ENCODE measurements at regions not wholly inside any gene's neighbourhood (a gene's known extent, or its start where the extent isn't known, plus 50 kb on each side); places are given as distances from the start of the nearest gene placed in this dataset.
"Not testable (repeated sequence)": the region's sequence is repeated elsewhere in the genome, so short reads cannot be mapped to it uniquely, and the experiment has no call there.

- Histone ChIP-seq H3K9me3 (ENCODE audit: control insufficient read depth, low read depth, low read length) (no peaks in the 10 kb centered on the region), H3K4me3 (ENCODE audit: low read length) (no peak overlapping the region), H3K27ac (ENCODE audit: low read length) (no peak overlapping the region), H3K27me3 (ENCODE audit: control insufficient read depth, insufficient read depth, low read length) (no peaks in the 10 kb centered on the region), H3K36me3 (ENCODE audit: control insufficient read depth, insufficient read depth, low read length) (no peaks in the 10 kb centered on the region), H3K4me1 (ENCODE audit: control insufficient read depth, insufficient read depth, low read length) (no peaks in the 10 kb centered on the region)
- 90% methylated on average over 4 of the region's 10 CpGs for WGBS (ENCODE audit: insufficient coverage, low lambda C conversion rate)
- DNase-seq: no peak
These were observed 989.4 kb downstream of the GRID1 start for GRCh38 chr10:85377029-85377806.

- no peak for DNase-seq
- Histone ChIP-seq H3K9me3 (ENCODE audit: control insufficient read depth, low read depth, low read length) (no peaks in the 10 kb centered on the region), H3K36me3 (ENCODE audit: control insufficient read depth, insufficient read depth, low read length) (no peaks in the 10 kb centered on the region), H3K4me3 (ENCODE audit: low read length) (no peak overlapping the region), H3K4me1 (ENCODE audit: control insufficient read depth, insufficient read depth, low read length) (no peaks in the 10 kb centered on the region), H3K27ac (ENCODE audit: low read length) (no peak overlapping the region), H3K27me3 (ENCODE audit: control insufficient read depth, insufficient read depth, low read length) (no peaks in the 10 kb centered on the region)
- 96% methylated on average over 3 of the region's 3 CpGs for WGBS (ENCODE audit: insufficient coverage, low lambda C conversion rate)
These were observed 987.3 kb downstream of the GRID1 start for GRCh38 chr10:85379338-85379737.

- no peaks in the 10 kb centered on the region for H3K27me3 ChIP-seq (ENCODE audit: control insufficient read depth, insufficient read depth, low read length)
- H3K4me1 ChIP-seq (ENCODE audit: control insufficient read depth, insufficient read depth, low read length): no peaks in the 10 kb centered on the region
- no peaks in the 10 kb centered on the region for H3K36me3 ChIP-seq (ENCODE audit: control insufficient read depth, insufficient read depth, low read length)
- DNase-seq: no peak
- no peak overlapping the region for H3K27ac ChIP-seq (ENCODE audit: low read length)
- H3K9me3 ChIP-seq (ENCODE audit: control insufficient read depth, low read depth, low read length): no peaks in the 10 kb centered on the region
- no CpG with 5 or more reads among the region's 1 CpG for WGBS (ENCODE audit: insufficient coverage, low lambda C conversion rate)
- H3K4me3 ChIP-seq (ENCODE audit: low read length): no peak overlapping the region
These were observed 965.5 kb downstream of the GRID1 start for GRCh38 chr10:85400981-85401695.

- no peaks in the 10 kb centered on the region for H3K27me3 ChIP-seq (ENCODE audit: control insufficient read depth, insufficient read depth, low read length)
- H3K27ac ChIP-seq (ENCODE audit: low read length): no peak overlapping the region
- H3K4me3 ChIP-seq (ENCODE audit: low read length): no peak overlapping the region
- no peaks in the 10 kb centered on the region for H3K4me1 ChIP-seq (ENCODE audit: control insufficient read depth, insufficient read depth, low read length)
- no peak for DNase-seq
- WGBS (ENCODE audit: insufficient coverage, low lambda C conversion rate): no CpG with 5 or more reads among the region's 1 CpG
- no peaks in the 10 kb centered on the region for H3K36me3 ChIP-seq (ENCODE audit: control insufficient read depth, insufficient read depth, low read length)
- no peaks in the 10 kb centered on the region for H3K9me3 ChIP-seq (ENCODE audit: control insufficient read depth, low read depth, low read length)
These were observed 964.1 kb downstream of the GRID1 start for GRCh38 chr10:85402541-85402940.

GRCh38 chr10:85407088-85407487 lies 959.5 kb downstream of the GRID1 start:
- Histone ChIP-seq H3K4me1 (ENCODE audit: control insufficient read depth, insufficient read depth, low read length) (no peaks in the 10 kb centered on the region), H3K4me3 (ENCODE audit: low read length) (no peak overlapping the region), H3K27ac (ENCODE audit: low read length) (no peak overlapping the region), H3K27me3 (ENCODE audit: control insufficient read depth, insufficient read depth, low read length) (no peaks in the 10 kb centered on the region), H3K36me3 (ENCODE audit: control insufficient read depth, insufficient read depth, low read length) (no peaks in the 10 kb centered on the region), H3K9me3 (ENCODE audit: control insufficient read depth, low read depth, low read length) (peaks cover 4% of the 10 kb centered on the region)
- WGBS (ENCODE audit: insufficient coverage, low lambda C conversion rate): no CpG with 5 or more reads among the region's 3 CpGs
- DNase-seq: no peak

- H3K36me3 ChIP-seq (ENCODE audit: control insufficient read depth, insufficient read depth, low read length): no peaks in the 10 kb centered on the region
- no peak overlapping the region for H3K27ac ChIP-seq (ENCODE audit: low read length)
- H3K4me3 ChIP-seq (ENCODE audit: low read length): no peak overlapping the region
- H3K4me1 ChIP-seq (ENCODE audit: control insufficient read depth, insufficient read depth, low read length): no peaks in the 10 kb centered on the region
- H3K9me3 ChIP-seq (ENCODE audit: control insufficient read depth, low read depth, low read length): peaks cover 4% of the 10 kb centered on the region
- WGBS (ENCODE audit: insufficient coverage, low lambda C conversion rate): no CpG with 5 or more reads among the region's 3 CpGs
- DNase-seq: no peak
- no peaks in the 10 kb centered on the region for H3K27me3 ChIP-seq (ENCODE audit: control insufficient read depth, insufficient read depth, low read length)
These were observed 958.2 kb downstream of the GRID1 start for GRCh38 chr10:85408388-85408787.

- not testable (repeated sequence) for H3K4me3 ChIP-seq (ENCODE audit: low read length); DNase-seq; H3K4me1 ChIP-seq (ENCODE audit: control insufficient read depth, insufficient read depth, low read length); H3K36me3 ChIP-seq (ENCODE audit: control insufficient read depth, insufficient read depth, low read length); H3K9me3 ChIP-seq (ENCODE audit: control insufficient read depth, low read depth, low read length); H3K27me3 ChIP-seq (ENCODE audit: control insufficient read depth, insufficient read depth, low read length); H3K27ac ChIP-seq (ENCODE audit: low read length)
- WGBS (ENCODE audit: insufficient coverage, low lambda C conversion rate): 80% methylated on average over 1 of the region's 3 CpGs
These were observed 956.0 kb downstream of the GRID1 start for GRCh38 chr10:85410586-85410985.

GRCh38 chr10:85413570-85413969 lies 953.0 kb downstream of the GRID1 start:
- no peak for DNase-seq
- H3K27ac ChIP-seq (ENCODE audit: low read length): no peak overlapping the region
- H3K36me3 ChIP-seq (ENCODE audit: control insufficient read depth, insufficient read depth, low read length): no peaks in the 10 kb centered on the region
- no CpG with 5 or more reads among the region's 5 CpGs for WGBS (ENCODE audit: insufficient coverage, low lambda C conversion rate)
- H3K27me3 ChIP-seq (ENCODE audit: control insufficient read depth, insufficient read depth, low read length): no peaks in the 10 kb centered on the region
- peaks cover 4% of the 10 kb centered on the region for H3K9me3 ChIP-seq (ENCODE audit: control insufficient read depth, low read depth, low read length)
- no peak overlapping the region for H3K4me3 ChIP-seq (ENCODE audit: low read length)
- no peaks in the 10 kb centered on the region for H3K4me1 ChIP-seq (ENCODE audit: control insufficient read depth, insufficient read depth, low read length)

- H3K36me3 ChIP-seq (ENCODE audit: control insufficient read depth, insufficient read depth, low read length): no peaks in the 10 kb centered on the region
- no peaks in the 10 kb centered on the region for H3K9me3 ChIP-seq (ENCODE audit: control insufficient read depth, low read depth, low read length)
- DNase-seq: no peak
- H3K4me1 ChIP-seq (ENCODE audit: control insufficient read depth, insufficient read depth, low read length): no peaks in the 10 kb centered on the region
- no peaks in the 10 kb centered on the region for H3K27me3 ChIP-seq (ENCODE audit: control insufficient read depth, insufficient read depth, low read length)
- no peak overlapping the region for H3K27ac ChIP-seq (ENCODE audit: low read length)
- no CpG with 5 or more reads among the region's 8 CpGs for WGBS (ENCODE audit: insufficient coverage, low lambda C conversion rate)
- H3K4me3 ChIP-seq (ENCODE audit: low read length): no peak overlapping the region
These were observed 945.9 kb downstream of the GRID1 start for GRCh38 chr10:85420501-85421191.

GRCh38 chr10:85421421-85421820 lies 945.2 kb downstream of the GRID1 start:
- Histone ChIP-seq H3K36me3 (ENCODE audit: control insufficient read depth, insufficient read depth, low read length) (no peaks in the 10 kb centered on the region), H3K9me3 (ENCODE audit: control insufficient read depth, low read depth, low read length) (no peaks in the 10 kb centered on the region), H3K27ac (ENCODE audit: low read length) (no peak overlapping the region), H3K4me3 (ENCODE audit: low read length) (no peak overlapping the region), H3K27me3 (ENCODE audit: control insufficient read depth, insufficient read depth, low read length) (no peaks in the 10 kb centered on the region), H3K4me1 (ENCODE audit: control insufficient read depth, insufficient read depth, low read length) (no peaks in the 10 kb centered on the region)
- 80% methylated on average over 2 of the region's 9 CpGs for WGBS (ENCODE audit: insufficient coverage, low lambda C conversion rate)
- no peak for DNase-seq

Measured in large intestine (tissue), 3 donors.